BE2C (cell line): ENCODE measurements at regions not wholly inside any gene's neighbourhood (a gene's known extent, or its start where the extent isn't known, plus 50 kb on each side); places are given as distances from the start of the nearest gene placed in this dataset.
A peak's percentile ranks its signal among the peaks of the same experiment; 100 is the strongest.

Source experiments
- DNase-seq: peaks from one replicate; pipeline ENCODE4 v3.0.0-alpha.2; 2020
- H3K27me3 ChIP-seq: fragments of 250-450 bp; sonication (Bioruptor Pico); 2 replicates; pipeline ENCODE4 v1.5.1; 2020; ENCODE audit warnings: mild to moderate bottlenecking
- H3K36me3 ChIP-seq: fragments of 250-450 bp; sonication (Bioruptor Pico); 2 replicates; pipeline ENCODE4 v1.5.1; 2020; ENCODE audit warnings: mild to moderate bottlenecking
- H3K4me1 ChIP-seq: fragments of 250-450 bp; sonication (Bioruptor Pico); 2 replicates; pipeline ENCODE4 v1.5.1; 2020
- H3K4me3 ChIP-seq: 2 replicates; pipeline ENCODE4 v1.5.1; 2011; ENCODE audit warnings: low read depth, low read length
- H3K9me3 ChIP-seq: fragments of 250-450 bp; sonication (Bioruptor Pico); 2 replicates; pipeline ENCODE4 v1.5.1; 2020
- TF ChIP-seq, protein P1 (sequence below): IDR thresholded peaks from 2 replicates; pipeline ENCODE4 v1.5.1; 2012; ENCODE audit warnings: mild to moderate bottlenecking, low read depth, low read length

DNA sequence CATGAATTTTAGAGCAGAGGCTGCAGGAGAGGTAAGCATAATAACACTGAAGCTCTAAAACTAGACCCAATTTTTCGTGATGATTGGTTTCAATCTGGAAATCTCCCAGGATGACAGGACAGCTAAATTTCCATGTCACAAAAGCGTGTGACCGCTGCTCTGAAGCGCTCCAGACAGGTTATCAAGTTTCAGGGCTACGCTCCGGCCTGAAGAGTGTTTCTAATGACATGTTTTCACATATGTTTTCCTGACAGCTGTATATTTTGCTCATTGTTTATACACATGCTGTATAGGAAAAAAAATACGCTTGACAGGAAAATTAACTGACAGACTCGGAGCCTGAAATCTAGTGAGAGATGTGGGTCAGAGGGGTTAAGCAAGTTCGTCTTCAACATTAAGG is 219.8 kb upstream of the BMPER start:
- Histone ChIP-seq H3K4me3 (no peak overlapping the region), H3K36me3 (no peaks in the 10 kb centered on the region), H3K27me3 (no peaks in the 10 kb centered on the region), H3K4me1 (no peaks in the 10 kb centered on the region), H3K9me3 (no peaks in the 10 kb centered on the region)
- TF ChIP-seq, protein P1, sequence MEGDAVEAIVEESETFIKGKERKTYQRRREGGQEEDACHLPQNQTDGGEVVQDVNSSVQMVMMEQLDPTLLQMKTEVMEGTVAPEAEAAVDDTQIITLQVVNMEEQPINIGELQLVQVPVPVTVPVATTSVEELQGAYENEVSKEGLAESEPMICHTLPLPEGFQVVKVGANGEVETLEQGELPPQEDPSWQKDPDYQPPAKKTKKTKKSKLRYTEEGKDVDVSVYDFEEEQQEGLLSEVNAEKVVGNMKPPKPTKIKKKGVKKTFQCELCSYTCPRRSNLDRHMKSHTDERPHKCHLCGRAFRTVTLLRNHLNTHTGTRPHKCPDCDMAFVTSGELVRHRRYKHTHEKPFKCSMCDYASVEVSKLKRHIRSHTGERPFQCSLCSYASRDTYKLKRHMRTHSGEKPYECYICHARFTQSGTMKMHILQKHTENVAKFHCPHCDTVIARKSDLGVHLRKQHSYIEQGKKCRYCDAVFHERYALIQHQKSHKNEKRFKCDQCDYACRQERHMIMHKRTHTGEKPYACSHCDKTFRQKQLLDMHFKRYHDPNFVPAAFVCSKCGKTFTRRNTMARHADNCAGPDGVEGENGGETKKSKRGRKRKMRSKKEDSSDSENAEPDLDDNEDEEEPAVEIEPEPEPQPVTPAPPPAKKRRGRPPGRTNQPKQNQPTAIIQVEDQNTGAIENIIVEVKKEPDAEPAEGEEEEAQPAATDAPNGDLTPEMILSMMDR = no peak
- DNase-seq = no peak

DNA sequence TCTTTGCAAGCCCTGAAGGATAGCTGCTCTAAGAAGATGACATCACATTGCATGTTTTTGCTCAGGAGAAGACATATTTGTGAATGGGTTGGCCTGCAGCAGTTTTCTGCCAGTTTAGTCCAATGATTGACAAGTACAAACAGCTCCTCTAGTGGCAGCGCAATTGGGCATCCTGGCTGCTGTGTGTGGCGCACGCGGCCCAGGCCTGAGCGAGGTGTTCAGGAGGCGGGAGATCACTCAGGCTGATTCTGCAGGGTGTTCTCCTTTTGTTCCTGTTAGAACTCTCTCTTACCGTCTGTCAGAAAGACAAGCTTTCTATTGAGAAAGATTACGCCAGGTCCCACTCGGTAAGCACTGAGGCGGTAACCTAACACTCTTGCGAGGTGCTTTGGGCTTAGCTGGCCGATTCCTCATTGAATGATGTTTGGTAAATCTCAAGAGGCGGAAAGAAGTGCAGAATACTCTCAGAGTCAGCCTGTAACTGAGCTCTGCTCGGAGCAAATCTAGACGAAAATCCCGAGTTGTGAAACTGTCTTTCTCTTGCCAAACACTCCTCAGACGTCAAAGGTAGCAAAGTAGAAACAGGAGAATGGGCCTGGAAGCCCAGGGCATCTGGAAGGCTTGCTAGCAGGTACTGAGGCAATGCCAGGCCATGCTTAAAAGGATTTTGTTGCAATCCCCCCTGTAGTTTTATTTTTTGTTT is 219.2 kb upstream of the BMPER start:
- Histone ChIP-seq H3K4me1 (no peaks in the 10 kb centered on the region), H3K9me3 (no peaks in the 10 kb centered on the region), H3K27me3 (no peaks in the 10 kb centered on the region), H3K4me3 (no peak overlapping the region), H3K36me3 (no peaks in the 10 kb centered on the region)
- DNase-seq = peak; percentile 13
- TF ChIP-seq, protein P1 = no peak

DNA sequence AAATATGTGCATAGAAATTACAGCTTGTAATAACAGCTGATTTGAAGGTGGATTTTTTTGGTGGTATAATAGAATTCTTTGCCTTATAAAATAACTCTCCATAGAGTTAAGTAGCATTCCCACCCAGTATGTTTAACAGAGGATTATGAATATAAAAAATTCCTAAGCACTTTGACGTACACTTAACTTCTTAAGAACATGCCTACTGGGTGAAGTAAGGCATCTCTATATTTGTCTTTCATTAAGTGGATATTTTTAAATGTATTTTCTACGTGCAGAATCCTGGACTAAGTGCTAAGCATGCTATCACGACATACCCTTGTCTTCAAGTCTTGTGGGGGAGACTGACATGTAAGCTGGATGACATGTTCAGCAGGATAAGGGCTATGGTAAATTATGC is 217.7 kb upstream of the BMPER start:
- no peak for DNase-seq
- Histone ChIP-seq H3K9me3 (no peaks in the 10 kb centered on the region), H3K36me3 (no peaks in the 10 kb centered on the region), H3K27me3 (no peaks in the 10 kb centered on the region), H3K4me1 (no peaks in the 10 kb centered on the region), H3K4me3 (no peak overlapping the region)
- TF ChIP-seq, protein P1 = no peak

DNA sequence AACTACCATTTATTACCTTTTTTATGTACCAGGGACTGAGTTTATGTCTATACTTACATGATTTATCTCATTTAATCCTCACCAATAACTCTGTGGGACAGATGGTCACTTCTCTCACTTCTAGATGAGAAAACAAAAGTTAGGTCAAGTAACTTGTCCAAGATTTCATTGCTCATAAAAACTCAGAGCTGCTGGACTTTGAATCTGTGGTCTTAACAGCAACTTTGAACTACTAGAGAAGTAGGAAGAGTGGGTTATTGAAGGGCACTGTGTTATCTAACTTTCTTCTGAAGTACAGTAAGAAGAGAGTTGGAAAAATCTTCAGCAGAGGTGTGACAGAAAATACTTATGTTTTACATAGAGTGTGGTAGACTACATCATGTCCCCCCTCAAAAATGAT is 214.2 kb upstream of the BMPER start:
- H3K9me3 ChIP-seq = no peaks in the 10 kb centered on the region
- H3K4me3 ChIP-seq = no peak overlapping the region
- no peaks in the 10 kb centered on the region for H3K36me3 ChIP-seq
- TF ChIP-seq, protein P1 = no peak
- no peaks in the 10 kb centered on the region for H3K27me3 ChIP-seq
- H3K4me1 ChIP-seq = no peaks in the 10 kb centered on the region
- DNase-seq = no peak

DNA sequence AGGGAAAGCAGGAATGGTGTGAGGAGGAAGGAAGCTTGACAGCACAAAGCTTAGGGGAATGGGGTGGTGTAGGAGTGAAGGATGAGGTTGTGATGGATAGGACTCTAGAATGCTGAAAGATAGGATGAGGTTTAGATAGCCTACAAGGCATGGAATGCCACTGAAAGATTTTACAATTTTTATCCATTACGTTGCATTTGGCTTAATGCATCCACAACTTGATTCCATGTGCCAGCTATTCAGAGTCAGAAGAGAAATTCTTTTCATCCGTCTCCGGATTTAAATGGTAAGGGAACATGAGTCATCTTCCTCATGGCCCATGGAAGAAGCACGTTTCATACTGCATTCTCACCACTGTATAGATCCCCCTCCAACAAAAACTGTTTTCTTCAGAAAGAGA is 212.4 kb upstream of the BMPER start:
- Histone ChIP-seq H3K9me3 (no peaks in the 10 kb centered on the region), H3K27me3 (no peaks in the 10 kb centered on the region), H3K4me1 (no peaks in the 10 kb centered on the region), H3K4me3 (no peak overlapping the region), H3K36me3 (no peaks in the 10 kb centered on the region)
- TF ChIP-seq, protein P1 = no peak
- no peak for DNase-seq

DNA sequence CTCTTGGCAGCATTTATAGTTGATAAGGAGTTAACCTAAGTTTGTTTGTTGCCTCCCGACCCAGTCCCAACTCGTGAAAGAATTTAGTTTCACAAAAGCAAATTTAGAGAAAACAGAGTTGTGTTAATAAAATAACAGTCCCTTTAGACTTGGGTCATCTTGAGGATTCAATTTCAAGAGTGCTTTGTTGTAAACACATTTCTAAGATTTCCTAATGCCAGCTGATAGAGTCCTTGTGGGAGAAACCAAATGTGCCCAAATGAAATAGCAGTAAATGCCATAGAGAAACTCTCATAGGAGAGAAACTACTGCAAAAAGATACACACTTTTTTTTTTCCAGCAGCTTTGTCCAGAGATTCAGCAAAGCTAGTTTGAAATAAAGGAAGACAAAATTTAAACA is 211.3 kb upstream of the BMPER start:
- TF ChIP-seq, protein P1 = no peak
- Histone ChIP-seq H3K9me3 (no peaks in the 10 kb centered on the region), H3K4me3 (no peak overlapping the region), H3K36me3 (no peaks in the 10 kb centered on the region), H3K4me1 (no peaks in the 10 kb centered on the region), H3K27me3 (no peaks in the 10 kb centered on the region)
- no peak for DNase-seq
